GM12878 (cell line): ENCODE measurements at regions not wholly inside any gene's neighbourhood (a gene's known extent, or its start where the extent isn't known, plus 50 kb on each side); places are given as distances from the start of the nearest gene placed in this dataset.

ENCODE experiments used
- ATAC-seq: fragments of 200-7000 bp; cut with Tn5 transposase; 3 replicates; pipeline ENCODE4 v1.9.1; 2020; ENCODE audit warnings: mild to moderate bottlenecking, moderate library complexity
- BruUV-seq: library from RNA; stranded (reverse); fragments of 400-500 nt; replicated peaks from 2 replicates; lab custom pipeline; 2021; lab: Mats Ljungman, UMichigan
- CTCF ChIA-PET: fragments of 300-600 bp; sonication (Branson Sonifier 250); formaldehyde crosslinking; extraction: SDS; loops from one replicate; lab custom pipeline; 2021; ENCODE audit warnings: inconsistent platforms; lab: Yijun Ruan, JAX
- POLR2A ChIA-PET: fragments of 350-600 bp; formaldehyde crosslinking; extraction: SDS; loops from one replicate; lab custom pipeline; 2021; ENCODE audit warnings: inconsistent platforms; lab: Charles Lee
- RAD21 ChIA-PET: fragments of 300-600 bp; sonication (Branson Sonifier 250); formaldehyde crosslinking; loops from one replicate; lab custom pipeline; 2023; ENCODE audit warnings: antibody characterized with exemption; ENCODE audit not compliant: unreplicated experiment; lab: Charles Lee
- SMC1A ChIA-PET: fragments of 300-600 bp; sonication (Branson Sonifier 250); formaldehyde crosslinking; loops from one replicate; lab custom pipeline; 2023; ENCODE audit not compliant: unreplicated experiment, uncharacterized antibody; lab: Charles Lee
- DNase-seq: peaks from one replicate; pipeline ENCODE4 v3.0.0-alpha.2; 2011; ENCODE audit warnings: low read depth, low spot score
- FAIRE-seq: peaks from 3 replicates; lab custom pipeline; 2011; peaks lifted over from hg19 to GRCh38; lab: Jason Lieb, UNC
- H2AFZ ChIP-seq: 2 replicates; pipeline ENCODE4 v1.6.0; 2011; ENCODE audit warnings: low read depth, low read length, control low read depth; ENCODE audit not compliant: control insufficient read depth
- H3K27ac ChIP-seq: 2 replicates; pipeline ENCODE4 v1.5.1; 2011; ENCODE audit warnings: control low read depth; ENCODE audit not compliant: control insufficient read depth, insufficient read depth
- H3K27me3 ChIP-seq, 2 experiments: replicated peaks in 1 of 2; 2 replicates each; pipeline versions ENCODE4 v1.6.0 to v1.6.1; 2011; ENCODE audit warnings: low read length in 1 of 2; ENCODE audit not compliant: control insufficient read depth in 2 of 2, insufficient read depth in 2 of 2
- H3K36me3 ChIP-seq, 2 experiments: 2 replicates each; pipeline ENCODE4 v1.5.1; 2011; ENCODE audit warnings: low read length in 1 of 2; ENCODE audit not compliant: control insufficient read depth in 2 of 2, insufficient read depth in 2 of 2
- H3K4me1 ChIP-seq: 2 replicates; pipeline ENCODE4 v1.6.1; 2011; ENCODE audit warnings: mild to moderate bottlenecking, low read length, moderate library complexity, mixed read lengths; ENCODE audit not compliant: control insufficient read depth, insufficient read depth
- H3K4me2 ChIP-seq: 2 replicates; pipeline ENCODE4 v1.6.0; 2011; ENCODE audit warnings: control low read depth; ENCODE audit not compliant: control insufficient read depth, insufficient read depth
- H3K4me3 ChIP-seq: fragments of 200-600 bp; sonication (generic); 2 replicates; pipeline ENCODE4 v1.5.1; 2016
- H3K79me2 ChIP-seq: 2 replicates; pipeline ENCODE4 v1.6.0; 2011; ENCODE audit warnings: low read length; ENCODE audit not compliant: control insufficient read depth, insufficient read depth
- H3K9ac ChIP-seq: 2 replicates; pipeline ENCODE4 v1.8.0; 2011; ENCODE audit warnings: low read length, control low read depth, mixed read lengths; ENCODE audit not compliant: control insufficient read depth, insufficient read depth
- H3K9me3 ChIP-seq: replicated peaks from 3 replicates; pipeline ENCODE4 v1.5.1; 2011; ENCODE audit warnings: mild to moderate bottlenecking, low read length; ENCODE audit not compliant: control insufficient read depth, insufficient read depth
- H4K20me1 ChIP-seq: 2 replicates; pipeline ENCODE4 v1.6.0; 2011; ENCODE audit not compliant: control insufficient read depth, insufficient read depth
- MTA2 ChIP-seq: fragments of 450-650 bp; IDR thresholded peaks from 2 replicates; pipeline ENCODE4 v1.6.1; 2016; ENCODE audit warnings: low read depth, mild to moderate bottlenecking, moderate library complexity
- RAD21 ChIP-seq: IDR thresholded peaks from 2 replicates; pipeline ENCODE4 v1.6.1; 2011; ENCODE audit warnings: mild to moderate bottlenecking, low read depth, low read length, moderate library complexity; ENCODE audit not compliant: insufficient read depth
- TARDBP ChIP-seq: IDR thresholded peaks from 2 replicates; pipeline ENCODE4 v1.6.1; 2016; ENCODE audit warnings: borderline replicate concordance
- TBL1XR1 ChIP-seq: IDR thresholded peaks from 2 replicates; pipeline ENCODE4 v1.6.1; 2012; ENCODE audit warnings: low read depth, low read length, improper control_type of control experiment
- WGBS: methylation state at CpG from one replicate; pipeline ENCODE4 v1.1.6; 2016; ENCODE audit warnings: low lambda C conversion rate; ENCODE audit not compliant: insufficient replicate concordance, insufficient coverage; ENCODE audit errors: missing lambda C conversion rate; 5-methylcytosine and 5-hydroxymethylcytosine counted together
- in situ Hi-C: fragments of 300-500 bp; cut with MboI; formaldehyde crosslinking; loops from 9 replicates; pipeline ENCODE4 v1.14.3; 2018; ENCODE audit warnings: mixed read lengths
- intact Hi-C: fragments of 100-400 bp; cut with micrococcal nuclease; formaldehyde crosslinking; loops from one replicate; pipeline ENCODE4 v1.14.2; 2022; ENCODE audit not compliant: unreplicated experiment
- TF ChIP-seq, protein P1 (sequence below): fragments of 450-650 bp; IDR thresholded peaks from 2 replicates; pipeline ENCODE4 v1.6.1; 2016; ENCODE audit warnings: mild to moderate bottlenecking
- TF ChIP-seq, protein P2 (sequence below), 3 experiments: IDR thresholded peaks in 2 of 3; conservative IDR thresholded peaks in 1 of 3; 2 replicates each; pipeline ENCODE4 v1.5.1; 2011; ENCODE audit warnings: low read depth in 3 of 3, low read length in 3 of 3, mild to moderate bottlenecking in 3 of 3, control low read depth in 2 of 3, moderate library complexity in 2 of 3, inconsistent platforms in 1 of 3, mixed read lengths in 1 of 3; ENCODE audit not compliant: control insufficient read depth in 2 of 3, insufficient read depth in 1 of 3; ENCODE audit errors: extremely low read depth in 1 of 3

DNA sequence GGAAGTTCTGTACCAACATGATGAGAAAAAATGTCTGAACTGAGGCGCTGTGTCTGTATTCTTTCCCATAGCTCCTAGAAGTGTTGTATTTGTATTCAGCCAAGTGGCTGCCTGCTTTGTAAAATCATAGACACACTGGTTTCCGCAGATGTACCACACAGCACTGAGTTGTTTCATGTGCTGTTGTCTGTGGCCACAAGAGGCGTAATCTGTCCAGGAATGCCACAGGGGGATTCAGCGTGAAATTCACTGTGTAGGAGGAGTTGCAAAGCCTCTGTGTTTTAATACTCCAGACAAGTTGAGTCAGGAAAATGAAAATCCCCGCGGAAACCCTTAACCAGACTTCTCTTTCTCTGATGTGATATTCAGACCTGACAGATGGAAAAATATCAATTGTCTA is 462.2 kb downstream of the NSUN3 start:
- no peaks in the 10 kb centered on the region for H3K36me3 ChIP-seq
- no peaks in the 10 kb centered on the region for H3K27me3 ChIP-seq
- ChIA-PET POLR2A (no interaction called here), RAD21 (no interaction called here), SMC1A (no interaction called here), CTCF (interaction anchor here (1.1 kb wide), 1 partner anchor 11 kb away, joined by 3 read pairs; no protein-coding TSS in a partner anchor)
- 61% methylated on average over 6 of the region's 6 CpGs for WGBS
- FAIRE-seq (no peak), ATAC-seq (peak; percentile 64), DNase-seq (no peak)
- H3K9ac ChIP-seq: no peak overlapping the region
- BruUV-seq: no TSS peak
- in situ Hi-C loops (no loop called here), intact Hi-C loops (no loop called here)
- no peaks in the 10 kb centered on the region for H4K20me1 ChIP-seq
- H3K79me2 ChIP-seq: no peaks in the 10 kb centered on the region
- H3K27ac ChIP-seq: no peak overlapping the region
- no peak overlapping the region for H2AFZ ChIP-seq
- no peak overlapping the region for H3K4me2 ChIP-seq
- no peak overlapping the region for H3K4me3 ChIP-seq
- TF ChIP-seq RAD21: peak; percentile 43
- TF ChIP-seq, protein P1, sequence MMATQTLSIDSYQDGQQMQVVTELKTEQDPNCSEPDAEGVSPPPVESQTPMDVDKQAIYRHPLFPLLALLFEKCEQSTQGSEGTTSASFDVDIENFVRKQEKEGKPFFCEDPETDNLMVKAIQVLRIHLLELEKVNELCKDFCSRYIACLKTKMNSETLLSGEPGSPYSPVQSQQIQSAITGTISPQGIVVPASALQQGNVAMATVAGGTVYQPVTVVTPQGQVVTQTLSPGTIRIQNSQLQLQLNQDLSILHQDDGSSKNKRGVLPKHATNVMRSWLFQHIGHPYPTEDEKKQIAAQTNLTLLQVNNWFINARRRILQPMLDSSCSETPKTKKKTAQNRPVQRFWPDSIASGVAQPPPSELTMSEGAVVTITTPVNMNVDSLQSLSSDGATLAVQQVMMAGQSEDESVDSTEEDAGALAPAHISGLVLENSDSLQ: no peak
- TF ChIP-seq, protein P2, sequence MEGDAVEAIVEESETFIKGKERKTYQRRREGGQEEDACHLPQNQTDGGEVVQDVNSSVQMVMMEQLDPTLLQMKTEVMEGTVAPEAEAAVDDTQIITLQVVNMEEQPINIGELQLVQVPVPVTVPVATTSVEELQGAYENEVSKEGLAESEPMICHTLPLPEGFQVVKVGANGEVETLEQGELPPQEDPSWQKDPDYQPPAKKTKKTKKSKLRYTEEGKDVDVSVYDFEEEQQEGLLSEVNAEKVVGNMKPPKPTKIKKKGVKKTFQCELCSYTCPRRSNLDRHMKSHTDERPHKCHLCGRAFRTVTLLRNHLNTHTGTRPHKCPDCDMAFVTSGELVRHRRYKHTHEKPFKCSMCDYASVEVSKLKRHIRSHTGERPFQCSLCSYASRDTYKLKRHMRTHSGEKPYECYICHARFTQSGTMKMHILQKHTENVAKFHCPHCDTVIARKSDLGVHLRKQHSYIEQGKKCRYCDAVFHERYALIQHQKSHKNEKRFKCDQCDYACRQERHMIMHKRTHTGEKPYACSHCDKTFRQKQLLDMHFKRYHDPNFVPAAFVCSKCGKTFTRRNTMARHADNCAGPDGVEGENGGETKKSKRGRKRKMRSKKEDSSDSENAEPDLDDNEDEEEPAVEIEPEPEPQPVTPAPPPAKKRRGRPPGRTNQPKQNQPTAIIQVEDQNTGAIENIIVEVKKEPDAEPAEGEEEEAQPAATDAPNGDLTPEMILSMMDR (IDR thresholded peaks at IDR 0.05 in 2 of 3, conservative IDR thresholded peaks at IDR 0.05 in 1 of 3; ENCODE audit: control insufficient read depth in 2 of 3, extremely low read depth in 1 of 3, insufficient read depth in 1 of 3, low read depth in 3 of 3, low read length in 3 of 3): 0 out of 6 replicates have a peak, but pooled peaks of 2 of the 3 experiments have one; percentile 14 to 27
- no peaks in the 10 kb centered on the region for H3K4me1 ChIP-seq
- no peaks in the 10 kb centered on the region for H3K9me3 ChIP-seq

DNA sequence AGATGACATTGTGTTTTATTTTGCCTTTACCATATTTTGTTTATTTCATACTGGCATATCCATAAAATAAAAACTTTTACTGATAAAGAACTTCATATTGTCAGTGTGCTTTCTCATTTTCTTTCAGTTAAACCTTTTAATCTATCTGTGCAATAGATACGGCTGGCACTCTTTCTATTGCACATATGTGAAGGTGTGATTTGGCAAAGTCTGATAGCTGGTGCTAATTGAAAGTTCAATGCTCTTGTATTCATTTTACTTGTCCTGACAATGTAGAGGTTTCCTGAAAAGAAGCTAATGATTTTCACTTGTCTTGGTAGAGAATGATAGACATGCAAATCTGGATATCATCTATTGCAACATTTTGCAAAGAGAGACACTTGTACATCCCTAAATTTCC is 467.0 kb downstream of the NSUN3 start:
- WGBS: 74% methylated on average over 1 of the region's 1 CpG
- intact Hi-C loops: no loop called here
- no peak for ATAC-seq
- Histone ChIP-seq H2AFZ (no peak overlapping the region), H3K9ac (no peak overlapping the region), H3K4me2 (no peak overlapping the region), H4K20me1 (no peaks in the 10 kb centered on the region), H3K27ac (no peak overlapping the region), H3K36me3 (no peaks in the 10 kb centered on the region), H3K79me2 (no peaks in the 10 kb centered on the region), H3K27me3 (no peaks in the 10 kb centered on the region), H3K9me3 (no peaks in the 10 kb centered on the region), H3K4me1 (no peaks in the 10 kb centered on the region), H3K4me3 (no peak overlapping the region)
- ChIA-PET POLR2A (no interaction called here), RAD21 (no interaction called here), SMC1A (no interaction called here), CTCF (no interaction called here)
- no peak for TF ChIP-seq MTA2
- TF ChIP-seq TBL1XR1: no peak
- TF ChIP-seq TARDBP: no peak
- no TSS peak for BruUV-seq
- DNase-seq: no peak
- no peak for FAIRE-seq
- in situ Hi-C loops: no loop called here
